ENCODE measurements at regions not wholly inside any gene's neighbourhood (a gene's known extent, or its start where the extent isn't known, plus 50 kb on each side); places are given as distances from the start of the nearest gene placed in this dataset.

DNA sequence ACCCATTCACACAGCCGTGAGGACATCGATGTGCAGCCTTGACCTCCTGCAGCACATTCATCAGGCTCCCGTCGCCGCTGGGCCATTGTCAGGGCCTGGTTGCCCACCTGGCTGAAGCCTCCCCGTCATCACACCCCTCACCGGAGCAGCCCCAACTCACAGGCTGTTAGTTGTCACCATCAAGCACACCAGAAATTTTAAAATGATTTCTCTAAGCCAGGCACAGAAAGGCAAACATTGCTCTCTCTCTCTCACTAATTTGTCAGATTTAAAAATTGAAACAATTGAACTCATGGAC, 167.1 kb downstream of the RTP5 start:
- no peak for DNase-seq (ENCODE audit: low read depth)
- TF ChIP-seq POLR2A (IDR thresholded peaks at IDR 0.05; ENCODE audit: extremely low read depth, insufficient read length) (no peak), MYC (IDR thresholded peaks at IDR 0.05; ENCODE audit: low read depth, low read length) (no peak)
- TF ChIP-seq, protein P1, sequence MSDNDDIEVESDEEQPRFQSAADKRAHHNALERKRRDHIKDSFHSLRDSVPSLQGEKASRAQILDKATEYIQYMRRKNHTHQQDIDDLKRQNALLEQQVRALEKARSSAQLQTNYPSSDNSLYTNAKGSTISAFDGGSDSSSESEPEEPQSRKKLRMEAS (IDR thresholded peaks at IDR 0.05; ENCODE audit: low read depth, low read length), result no peak
- TF ChIP-seq, protein P2, sequence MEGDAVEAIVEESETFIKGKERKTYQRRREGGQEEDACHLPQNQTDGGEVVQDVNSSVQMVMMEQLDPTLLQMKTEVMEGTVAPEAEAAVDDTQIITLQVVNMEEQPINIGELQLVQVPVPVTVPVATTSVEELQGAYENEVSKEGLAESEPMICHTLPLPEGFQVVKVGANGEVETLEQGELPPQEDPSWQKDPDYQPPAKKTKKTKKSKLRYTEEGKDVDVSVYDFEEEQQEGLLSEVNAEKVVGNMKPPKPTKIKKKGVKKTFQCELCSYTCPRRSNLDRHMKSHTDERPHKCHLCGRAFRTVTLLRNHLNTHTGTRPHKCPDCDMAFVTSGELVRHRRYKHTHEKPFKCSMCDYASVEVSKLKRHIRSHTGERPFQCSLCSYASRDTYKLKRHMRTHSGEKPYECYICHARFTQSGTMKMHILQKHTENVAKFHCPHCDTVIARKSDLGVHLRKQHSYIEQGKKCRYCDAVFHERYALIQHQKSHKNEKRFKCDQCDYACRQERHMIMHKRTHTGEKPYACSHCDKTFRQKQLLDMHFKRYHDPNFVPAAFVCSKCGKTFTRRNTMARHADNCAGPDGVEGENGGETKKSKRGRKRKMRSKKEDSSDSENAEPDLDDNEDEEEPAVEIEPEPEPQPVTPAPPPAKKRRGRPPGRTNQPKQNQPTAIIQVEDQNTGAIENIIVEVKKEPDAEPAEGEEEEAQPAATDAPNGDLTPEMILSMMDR (IDR thresholded peaks at IDR 0.05; ENCODE audit: low read depth, low read length), result no peak
- no peak overlapping the region for H3K4me3 ChIP-seq (ENCODE audit: low read depth, low read length)

DNA sequence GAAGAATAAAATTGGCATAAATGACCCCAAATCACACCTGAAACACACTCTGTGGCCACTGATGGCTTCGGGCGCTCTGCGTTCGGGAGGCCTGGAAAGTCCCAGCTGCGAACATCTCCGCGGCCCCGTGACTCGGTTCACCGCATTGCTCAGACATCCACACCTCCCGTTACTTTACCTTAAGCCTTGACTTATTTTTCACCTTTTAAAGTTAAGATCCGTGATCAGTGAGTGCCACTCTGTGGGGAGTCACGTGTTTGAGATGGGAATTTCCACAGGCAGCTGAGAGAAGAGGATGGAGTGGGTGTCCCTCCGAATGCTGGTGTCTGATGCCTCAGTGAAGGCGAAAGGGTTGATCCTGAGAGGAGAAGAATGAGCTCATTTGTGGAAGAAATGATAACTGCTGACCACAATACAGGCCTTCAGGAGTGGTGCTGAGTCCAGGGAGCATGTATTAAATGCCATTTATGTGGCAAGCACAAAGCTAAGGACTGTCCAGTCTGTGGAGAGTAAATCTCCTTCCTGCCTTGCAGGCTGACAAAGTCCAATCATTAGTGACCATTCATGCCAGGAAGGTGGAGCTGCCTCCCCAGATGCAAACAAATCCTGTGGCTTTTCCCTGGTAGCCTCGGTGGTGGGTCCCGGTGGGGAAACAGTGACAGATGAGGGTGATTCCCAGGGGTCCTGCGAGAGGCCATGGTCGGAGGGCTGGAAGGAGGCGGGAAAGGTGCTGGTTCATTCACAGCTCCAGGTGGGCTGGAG, 168.8 kb downstream of the RTP5 start:
- no peak overlapping the region for H3K4me3 ChIP-seq (ENCODE audit: low read depth, low read length)
- TF ChIP-seq, protein P2 (IDR thresholded peaks at IDR 0.05; ENCODE audit: low read depth, low read length), result no peak
- no peak for TF ChIP-seq POLR2A (IDR thresholded peaks at IDR 0.05; ENCODE audit: extremely low read depth, insufficient read length)
- DNase-seq (ENCODE audit: low read depth), result no peak

DNA sequence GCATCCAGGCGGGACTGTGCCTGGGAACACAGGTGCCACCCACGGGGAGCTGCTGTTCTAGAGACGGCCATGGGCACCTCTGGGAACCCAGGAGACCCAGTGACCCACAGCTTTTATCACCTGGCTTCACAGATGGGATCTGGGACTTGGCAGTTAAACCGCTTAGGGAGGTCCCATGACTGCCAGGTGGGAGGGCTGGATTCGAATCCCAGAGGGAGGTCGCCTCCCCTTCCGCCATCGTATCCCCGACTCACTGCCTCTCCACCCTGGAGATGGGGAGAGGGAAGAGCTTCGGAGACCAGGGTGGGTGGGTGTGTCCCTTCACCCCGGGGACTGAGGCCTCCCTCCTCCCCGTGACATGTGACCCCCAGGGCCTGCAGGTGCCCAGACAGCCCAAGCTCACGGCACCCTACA, 169.4 kb downstream of the RTP5 start:
- TF ChIP-seq MYC (IDR thresholded peaks at IDR 0.05; ENCODE audit: low read depth, low read length), result no peak
- TF ChIP-seq POLR2A (IDR thresholded peaks at IDR 0.05; ENCODE audit: extremely low read depth, insufficient read length), result no peak
- TF ChIP-seq, protein P1 (IDR thresholded peaks at IDR 0.05; ENCODE audit: low read depth, low read length), result no peak
- TF ChIP-seq, protein P2 (IDR thresholded peaks at IDR 0.05; ENCODE audit: low read depth, low read length), result no peak
- no peak overlapping the region for H3K4me3 ChIP-seq (ENCODE audit: low read depth, low read length)
- no peak for DNase-seq (ENCODE audit: low read depth)

DNA sequence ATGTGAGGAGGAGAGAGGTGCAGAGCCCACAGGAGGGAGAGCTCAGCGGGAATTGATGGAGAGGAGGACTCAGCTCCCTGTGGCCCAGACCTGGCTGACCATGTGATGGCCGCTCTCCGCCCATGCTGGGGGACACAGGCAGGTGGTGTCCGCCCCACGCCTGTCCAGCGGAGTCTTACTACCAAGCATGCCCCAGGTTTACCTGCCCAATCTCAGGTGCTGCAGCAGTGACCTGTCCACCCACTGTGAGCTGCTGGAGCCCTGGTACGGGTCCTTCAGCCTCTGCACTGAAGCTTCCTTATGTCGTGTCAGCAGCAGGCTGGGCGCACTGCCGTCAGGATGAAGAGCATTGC, 170.8 kb downstream of the RTP5 start:
- DNase-seq (ENCODE audit: low read depth), result no peak
- H3K4me3 ChIP-seq (ENCODE audit: low read depth, low read length), result no peak overlapping the region
- no peak for TF ChIP-seq POLR2A (IDR thresholded peaks at IDR 0.05; ENCODE audit: extremely low read depth, insufficient read length)
- TF ChIP-seq, protein P2 (IDR thresholded peaks at IDR 0.05; ENCODE audit: low read depth, low read length), result no peak
- TF ChIP-seq, protein P1 (IDR thresholded peaks at IDR 0.05; ENCODE audit: low read depth, low read length), result no peak
- no peak for TF ChIP-seq MYC (IDR thresholded peaks at IDR 0.05; ENCODE audit: low read depth, low read length)

DNA sequence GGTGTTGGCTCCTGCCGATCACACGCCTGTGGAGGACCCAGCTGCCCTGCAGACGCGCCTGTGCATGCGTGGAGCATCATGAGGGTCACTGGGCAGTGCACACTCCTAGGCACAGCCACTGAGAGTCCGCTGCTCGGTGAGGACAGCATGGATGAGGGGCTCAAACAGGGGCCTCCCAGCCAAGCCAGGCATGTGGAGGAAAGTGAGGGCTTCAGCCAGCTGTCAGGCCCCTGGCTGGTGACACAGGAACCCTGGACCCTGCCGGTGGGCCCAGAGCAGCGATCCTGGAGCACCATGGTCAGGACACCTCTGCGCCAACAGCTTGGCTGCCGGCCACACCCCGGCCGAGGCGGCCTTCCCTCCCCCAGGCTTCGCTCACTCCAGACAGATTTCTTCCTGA, 171.2 kb downstream of the RTP5 start:
- no peak for DNase-seq (ENCODE audit: low read depth)
- H3K4me3 ChIP-seq (ENCODE audit: low read depth, low read length), result no peak overlapping the region
- TF ChIP-seq, protein P1 (IDR thresholded peaks at IDR 0.05; ENCODE audit: low read depth, low read length), result no peak
- TF ChIP-seq POLR2A (IDR thresholded peaks at IDR 0.05; ENCODE audit: extremely low read depth, insufficient read length) (no peak), MYC (IDR thresholded peaks at IDR 0.05; ENCODE audit: low read depth, low read length) (no peak)
- TF ChIP-seq, protein P2 (IDR thresholded peaks at IDR 0.05; ENCODE audit: low read depth, low read length), result no peak

DNA sequence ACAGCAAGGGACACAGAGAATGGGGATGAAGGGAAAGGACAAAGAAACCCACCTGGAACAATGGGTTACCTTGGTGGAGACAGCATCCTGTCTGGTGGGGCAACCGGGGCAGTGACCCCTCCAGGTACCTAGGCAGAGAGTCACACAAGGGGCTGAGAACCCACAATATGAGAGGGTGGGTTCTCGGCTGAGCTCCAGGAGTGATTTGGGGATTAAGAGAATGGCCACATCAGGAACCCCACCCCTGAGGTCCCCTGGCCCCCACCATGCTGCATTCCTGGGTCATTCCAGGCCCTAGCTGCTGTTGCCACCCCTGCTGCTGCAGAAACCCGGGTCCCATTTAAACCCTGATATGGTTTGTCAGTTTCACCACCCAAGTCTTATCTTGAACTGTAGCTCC, 172.3 kb downstream of the RTP5 start:
- TF ChIP-seq POLR2A (IDR thresholded peaks at IDR 0.05; ENCODE audit: extremely low read depth, insufficient read length) (no peak), MYC (IDR thresholded peaks at IDR 0.05; ENCODE audit: low read depth, low read length) (no peak)
- TF ChIP-seq, protein P1 (IDR thresholded peaks at IDR 0.05; ENCODE audit: low read depth, low read length), result no peak
- TF ChIP-seq, protein P2 (IDR thresholded peaks at IDR 0.05; ENCODE audit: low read depth, low read length), result no peak
- no peak overlapping the region for H3K4me3 ChIP-seq (ENCODE audit: low read depth, low read length)
- no peak for DNase-seq (ENCODE audit: low read depth)
